Right atrium auricular region (tissue), 2 donors: ENCODE measurements at regions not wholly inside any gene's neighbourhood (a gene's known extent, or its start where the extent isn't known, plus 50 kb on each side); places are given as distances from the start of the nearest gene placed in this dataset.

Source experiments
- DNase-seq: peaks from one replicate; pipeline ENCODE4 v3.0.0-alpha.2; 2019; ENCODE audit warnings: low spot score
- H3K27ac ChIP-seq, 2 donors: fragments of 200-600 bp; sonication (generic); 1 replicate in 1 of 2; 2 replicates in 1 of 2; pipeline ENCODE4 v1.5.1; 2016 to 2019
- H3K27me3 ChIP-seq, 2 donors: fragments of 200-600 bp; sonication (generic); one replicate each; pipeline versions ENCODE4 v1.5.1 to v1.6.0; 2017 to 2019
- H3K36me3 ChIP-seq: fragments of 200-600 bp; sonication (generic); one replicate; pipeline ENCODE4 v1.5.1; 2016
- H3K4me1 ChIP-seq, 2 donors: fragments of 200-600 bp; sonication (generic); one replicate each; pipeline versions ENCODE4 v1.5.1 to v1.6.0; 2017 to 2019
- H3K4me3 ChIP-seq, 2 donors: fragments of 200-600 bp; sonication (generic); 1 replicate in 1 of 2; 2 replicates in 1 of 2; pipeline ENCODE4 v1.5.1; 2017 to 2019; ENCODE audit warnings: mild to moderate bottlenecking in 1 of 2, moderate library complexity in 1 of 2
- H3K9me3 ChIP-seq, 2 donors: fragments of 200-600 bp; sonication (generic); one replicate each; pipeline ENCODE4 v1.5.1; 2019
- CTCF ChIP-seq, 2 donors: fragments of 200-600 bp; sonication (generic); IDR thresholded peaks; one replicate each; pipeline ENCODE4 v1.5.1; 2019; ENCODE audit warnings: antibody characterized with exemption in 2 of 2

- no peaks in the 10 kb centered on the region for H3K36me3 ChIP-seq
- H3K9me3 ChIP-seq = peaks cover 0 to 19% of the 10 kb centered on the region in 2 donors
- no peak for DNase-seq
- no peak overlapping the region for H3K27ac ChIP-seq
- H3K4me1 ChIP-seq = no peaks in the 10 kb centered on the region
- no peaks in the 10 kb centered on the region for H3K27me3 ChIP-seq
- no peak for TF ChIP-seq CTCF (IDR thresholded peaks at IDR 0.05)
- no peak overlapping the region for H3K4me3 ChIP-seq
Observed at GRCh38 chr1:5559078-5559477, 433.1 kb downstream of the NPHP4 start.

- Histone ChIP-seq H3K9me3 (peaks cover 0 to 19% of the 10 kb centered on the region in 2 donors), H3K27me3 (no peaks in the 10 kb centered on the region), H3K4me1 (no peaks in the 10 kb centered on the region), H3K4me3 (no peak overlapping the region), H3K36me3 (no peaks in the 10 kb centered on the region), H3K27ac (no peak overlapping the region)
- TF ChIP-seq CTCF (IDR thresholded peaks at IDR 0.05) = no peak
- DNase-seq = no peak
Observed at GRCh38 chr1:5555853-5556252, 436.4 kb downstream of the NPHP4 start.

GRCh38 chr1:5554784-5555183 lies 437.4 kb downstream of the NPHP4 start:
- DNase-seq = no peak
- Histone ChIP-seq H3K36me3 (no peaks in the 10 kb centered on the region), H3K4me3 (no peak overlapping the region), H3K27ac (no peak overlapping the region), H3K27me3 (no peaks in the 10 kb centered on the region), H3K4me1 (no peaks in the 10 kb centered on the region), H3K9me3 (peaks cover 0 to 15% of the 10 kb centered on the region in 2 donors)
- TF ChIP-seq CTCF (IDR thresholded peaks at IDR 0.05) = no peak

GRCh38 chr1:5554111-5554510 lies 438.1 kb downstream of the NPHP4 start:
- DNase-seq = no peak
- TF ChIP-seq CTCF (IDR thresholded peaks at IDR 0.05) = no peak
- Histone ChIP-seq H3K27ac (no peak overlapping the region), H3K27me3 (no peaks in the 10 kb centered on the region), H3K4me1 (no peaks in the 10 kb centered on the region), H3K4me3 (no peak overlapping the region), H3K36me3 (no peaks in the 10 kb centered on the region), H3K9me3 (peaks cover 0 to 13% of the 10 kb centered on the region in 2 donors)

- Histone ChIP-seq H3K4me1 (no peaks in the 10 kb centered on the region), H3K27me3 (no peaks in the 10 kb centered on the region), H3K4me3 (no peak overlapping the region), H3K36me3 (no peaks in the 10 kb centered on the region), H3K9me3 (peaks cover 0 to 1% of the 10 kb centered on the region in 2 donors), H3K27ac (no peak overlapping the region)
- no peak for DNase-seq
- no peak for TF ChIP-seq CTCF (IDR thresholded peaks at IDR 0.05)
Observed at GRCh38 chr1:5552787-5553484, 439.3 kb downstream of the NPHP4 start.
